DOHH2 (cell line): ENCODE measurements at regions not wholly inside any gene's neighbourhood (a gene's known extent, or its start where the extent isn't known, plus 50 kb on each side); places are given as distances from the start of the nearest gene placed in this dataset.

ENCODE experiments used
- H3F3A ChIP-seq: fragments of 200-600 bp; sonication (generic), shearing (Covaris generic); 2 replicates; pipeline ENCODE4 v1.6.0; 2016; ENCODE audit warnings: antibody characterized with exemption, mild to moderate bottlenecking; ENCODE audit not compliant: control insufficient read depth, insufficient read depth
- H3K27ac ChIP-seq: fragments of 200-600 bp; sonication (generic); 2 replicates; pipeline ENCODE4 v1.5.1; 2014; ENCODE audit warnings: low read depth, mild to moderate bottlenecking, low read length, moderate library complexity
- H3K27me3 ChIP-seq: fragments of 200-600 bp; sonication (generic); 2 replicates; pipeline ENCODE4 v1.6.1; 2014; ENCODE audit warnings: mild to moderate bottlenecking, low read length, mixed read lengths; ENCODE audit not compliant: control insufficient read depth
- H3K36me3 ChIP-seq: fragments of 200-600 bp; sonication (generic); 2 replicates; pipeline ENCODE4 v1.6.1; 2014; ENCODE audit warnings: mild to moderate bottlenecking, low read length, moderate library complexity, mixed read lengths; ENCODE audit not compliant: control insufficient read depth
- H3K4me1 ChIP-seq: fragments of 200-600 bp; sonication (generic); 2 replicates; pipeline ENCODE4 v1.6.1; 2014; ENCODE audit warnings: mild to moderate bottlenecking, low read length, mixed read lengths; ENCODE audit not compliant: control insufficient read depth
- H3K4me2 ChIP-seq: fragments of 200-600 bp; sonication (generic); 2 replicates; pipeline ENCODE4 v1.6.0; 2014; ENCODE audit warnings: mild to moderate bottlenecking, low read length, moderate library complexity
- H3K4me3 ChIP-seq: fragments of 200-600 bp; sonication (generic); 2 replicates; pipeline ENCODE4 v1.5.1; 2014; ENCODE audit warnings: mild to moderate bottlenecking, low read length, mixed read lengths
- H3K79me2 ChIP-seq: fragments of 200-600 bp; sonication (generic); 2 replicates; pipeline ENCODE4 v1.6.1; 2014; ENCODE audit warnings: mild to moderate bottlenecking, low read length, mixed read lengths; ENCODE audit not compliant: control insufficient read depth
- H3K9me2 ChIP-seq: fragments of 200-600 bp; sonication (generic); replicated peaks from 2 replicates; pipeline ENCODE4 v1.6.1; 2014; ENCODE audit warnings: mild to moderate bottlenecking, low read length, mixed read lengths; ENCODE audit not compliant: control insufficient read depth
- H3K9me3 ChIP-seq: fragments of 200-600 bp; sonication (generic); 2 replicates; pipeline ENCODE4 v1.6.1; 2014; ENCODE audit warnings: antibody characterized with exemption, low read length, mixed read lengths; ENCODE audit not compliant: control insufficient read depth, insufficient read depth
- H4K20me1 ChIP-seq: fragments of 200-600 bp; sonication (generic); 2 replicates; pipeline ENCODE4 v1.6.0; 2014; ENCODE audit warnings: low read depth, mild to moderate bottlenecking, antibody characterized with exemption, low read length, moderate library complexity; ENCODE audit not compliant: control insufficient read depth, insufficient read depth
- CTCF ChIP-seq: fragments of 200-600 bp; sonication (generic); IDR thresholded peaks from one replicate; pipeline ENCODE4 v1.5.1; 2014; ENCODE audit warnings: antibody characterized with exemption, mild to moderate bottlenecking, low read depth, low read length; ENCODE audit not compliant: poor library complexity, severe bottlenecking
- EZH2phosphoT487 ChIP-seq: fragments of 200-600 bp; sonication (generic); IDR thresholded peaks from 2 replicates; pipeline ENCODE4 v1.6.1; 2017; ENCODE audit warnings: borderline replicate concordance, mild to moderate bottlenecking, antibody characterized with exemption, low read length, moderate library complexity, mixed read lengths

GRCh38 chr16:7967996-7968509, 622.3 kb downstream of the TMEM114 start:
- TF ChIP-seq EZH2phosphoT487 (no peak), CTCF (no peak)
- H3K79me2 ChIP-seq, result no peaks in the 10 kb centered on the region
- no peaks in the 10 kb centered on the region for H3K36me3 ChIP-seq
- H3K4me3 ChIP-seq, result no peak overlapping the region
- H4K20me1 ChIP-seq, result no peaks in the 10 kb centered on the region
- H3F3A ChIP-seq, result no peaks in the 10 kb centered on the region
- no peaks in the 10 kb centered on the region for H3K9me3 ChIP-seq
- H3K4me1 ChIP-seq, result no peaks in the 10 kb centered on the region
- H3K27me3 ChIP-seq, result no peaks in the 10 kb centered on the region
- no peak overlapping the region for H3K4me2 ChIP-seq
- no peak overlapping the region for H3K27ac ChIP-seq
- no peaks in the 10 kb centered on the region for H3K9me2 ChIP-seq

GRCh38 chr16:7964744-7965143, 625.6 kb downstream of the TMEM114 start:
- Histone ChIP-seq H3K4me1 (no peaks in the 10 kb centered on the region), H3K27ac (no peak overlapping the region), H3K9me2 (no peaks in the 10 kb centered on the region), H3F3A (no peaks in the 10 kb centered on the region), H3K79me2 (no peaks in the 10 kb centered on the region), H3K27me3 (no peaks in the 10 kb centered on the region), H4K20me1 (no peaks in the 10 kb centered on the region), H3K4me3 (no peak overlapping the region), H3K9me3 (no peaks in the 10 kb centered on the region), H3K4me2 (no peak overlapping the region), H3K36me3 (no peaks in the 10 kb centered on the region)
- no peak for TF ChIP-seq EZH2phosphoT487
- no peak for TF ChIP-seq CTCF

GRCh38 chr16:7964167-7964566, 626.1 kb downstream of the TMEM114 start:
- Histone ChIP-seq H3K36me3 (no peaks in the 10 kb centered on the region), H3K4me1 (no peaks in the 10 kb centered on the region), H4K20me1 (no peaks in the 10 kb centered on the region), H3K9me3 (no peaks in the 10 kb centered on the region), H3F3A (no peaks in the 10 kb centered on the region), H3K79me2 (no peaks in the 10 kb centered on the region), H3K9me2 (no peaks in the 10 kb centered on the region), H3K27me3 (no peaks in the 10 kb centered on the region), H3K27ac (no peak overlapping the region), H3K4me3 (no peak overlapping the region), H3K4me2 (no peak overlapping the region)
- no peak for TF ChIP-seq CTCF
- no peak for TF ChIP-seq EZH2phosphoT487
